OCI-M2 (cell line): ENCODE measurements at regions not wholly inside any gene's neighbourhood (a gene's known extent, or its start where the extent isn't known, plus 50 kb on each side); places are given as distances from the start of the nearest gene placed in this dataset.

ENCODE experiments used
- DNase-seq: peaks from one replicate; lab custom pipeline; 2025; ENCODE audit not compliant: unreplicated experiment; lab: John Stamatoyannopoulos, UW

DNA sequence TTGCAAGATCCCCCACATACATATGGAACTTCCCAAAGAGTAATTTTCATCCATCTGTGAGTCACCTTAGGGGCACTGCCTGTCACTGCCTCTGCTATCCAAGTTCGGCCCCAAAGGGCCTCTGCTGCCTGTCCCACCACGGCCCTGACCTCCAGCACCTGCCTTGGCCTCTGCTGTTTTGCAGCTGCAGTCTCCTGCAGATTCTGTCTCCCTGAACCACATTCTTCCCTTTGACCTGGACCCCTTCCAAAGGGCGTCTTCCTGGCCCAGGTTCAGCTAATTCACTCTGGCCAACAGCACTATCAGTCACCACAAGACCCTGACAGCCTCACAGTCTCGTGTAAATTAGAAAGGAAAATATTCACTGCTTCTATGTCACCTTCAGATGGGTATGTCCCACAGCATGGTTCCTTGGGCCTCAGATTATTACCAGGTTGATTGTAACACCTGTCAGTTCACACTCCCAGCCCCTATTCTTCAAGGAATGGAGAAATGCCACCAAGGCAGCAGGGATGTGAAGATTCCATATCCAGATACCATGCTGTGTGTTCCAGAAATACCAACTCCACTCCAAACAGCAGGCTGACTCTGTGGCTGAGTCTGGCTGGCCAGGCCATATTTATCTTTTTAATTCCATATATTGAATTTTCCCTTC lies 479.3 kb downstream of the ARHGEF28 start:
- DNase-seq, result no peak

DNA sequence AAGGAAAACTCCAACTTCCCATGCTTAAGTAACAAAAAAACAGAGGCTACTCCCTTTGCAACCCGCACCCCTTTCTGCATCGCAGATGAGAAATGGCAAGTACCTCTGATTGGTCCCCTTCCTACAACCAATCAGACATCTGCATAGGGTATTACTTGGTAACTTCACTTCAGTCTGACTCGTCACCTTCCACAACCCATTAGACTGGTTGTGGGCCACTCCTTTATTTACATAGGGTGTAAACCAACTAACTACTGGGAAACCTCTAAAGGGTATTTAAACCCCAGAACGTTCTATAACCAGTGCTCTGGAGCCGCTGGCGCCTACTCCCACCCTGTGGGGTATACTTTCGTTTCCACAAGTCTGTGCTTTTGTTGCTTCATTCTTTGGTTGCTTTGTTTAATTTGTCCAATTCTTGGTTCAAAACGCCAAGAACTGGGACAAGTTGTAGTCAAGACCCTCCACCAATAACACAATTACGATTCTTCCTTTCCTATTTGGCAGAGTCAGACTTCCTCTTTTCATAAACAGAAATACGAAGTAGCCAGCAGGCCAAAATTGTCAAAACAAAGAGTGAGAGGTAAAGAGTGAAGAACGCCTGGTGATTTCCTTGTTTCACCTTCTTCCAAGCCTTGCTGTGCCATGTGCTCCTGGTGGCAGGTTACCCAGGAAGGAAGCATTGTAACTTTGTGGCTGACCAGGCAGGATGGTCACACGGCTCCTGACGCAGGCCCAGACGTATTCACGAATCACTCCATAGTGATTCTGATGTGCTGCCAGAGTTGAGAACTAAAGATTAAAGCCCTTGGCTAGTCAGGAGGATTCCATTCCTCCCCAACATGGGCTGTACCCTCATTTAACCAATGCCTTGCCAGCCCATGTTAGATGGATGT lies 477.4 kb downstream of the ARHGEF28 start:
- DNase-seq, result no peak

DNA sequence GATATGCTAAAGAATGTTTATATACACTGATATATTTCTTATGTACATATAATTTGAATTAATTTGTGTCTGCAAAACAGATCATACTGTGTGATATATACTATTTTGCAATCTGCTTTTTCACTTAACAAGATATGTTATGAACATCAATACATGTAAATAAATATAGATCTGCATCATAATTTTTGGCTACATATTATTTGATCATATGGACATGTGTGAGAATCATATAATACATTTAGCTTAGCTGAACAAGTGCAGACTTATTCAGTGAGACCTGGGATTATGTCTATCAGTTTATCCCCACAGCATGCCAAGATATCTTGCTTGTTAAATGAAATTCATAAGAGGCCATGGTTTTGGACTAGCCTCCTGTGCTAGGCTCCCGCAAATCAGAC lies 474.3 kb downstream of the ARHGEF28 start:
- no peak for DNase-seq

DNA sequence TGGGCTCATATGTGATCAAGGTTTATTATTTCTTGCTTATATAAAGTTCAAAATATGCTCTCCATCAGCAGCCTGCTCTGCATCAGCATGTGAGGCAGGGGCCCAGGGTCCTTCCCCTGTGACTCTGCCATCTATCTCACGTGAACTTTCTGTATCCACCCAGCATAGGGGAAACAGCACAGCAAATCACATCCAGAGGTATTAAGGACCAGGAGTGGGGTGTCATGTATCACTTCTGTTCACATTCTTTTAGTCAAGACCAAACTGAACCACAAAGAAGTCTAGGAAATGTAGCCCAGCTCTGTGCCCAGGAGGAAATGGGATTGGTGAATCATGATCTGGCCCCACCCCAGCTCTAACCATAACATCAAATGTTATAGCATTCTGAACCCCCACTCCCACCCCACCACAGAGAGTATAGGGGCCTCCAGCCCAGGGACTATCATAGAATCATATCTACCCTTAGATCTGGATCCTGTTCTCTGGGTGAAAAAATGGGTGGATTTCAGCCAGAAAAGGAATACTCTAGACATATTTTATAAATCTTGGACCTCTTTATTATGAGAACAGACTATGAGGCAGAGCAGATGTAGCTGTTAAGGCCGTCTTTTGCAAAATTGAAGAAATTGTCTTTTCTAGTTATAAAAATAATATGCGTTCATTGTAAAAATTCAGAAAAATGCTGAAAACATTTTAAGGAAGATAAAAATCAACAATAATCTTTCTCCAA lies 473.7 kb downstream of the ARHGEF28 start:
- DNase-seq, result no peak

DNA sequence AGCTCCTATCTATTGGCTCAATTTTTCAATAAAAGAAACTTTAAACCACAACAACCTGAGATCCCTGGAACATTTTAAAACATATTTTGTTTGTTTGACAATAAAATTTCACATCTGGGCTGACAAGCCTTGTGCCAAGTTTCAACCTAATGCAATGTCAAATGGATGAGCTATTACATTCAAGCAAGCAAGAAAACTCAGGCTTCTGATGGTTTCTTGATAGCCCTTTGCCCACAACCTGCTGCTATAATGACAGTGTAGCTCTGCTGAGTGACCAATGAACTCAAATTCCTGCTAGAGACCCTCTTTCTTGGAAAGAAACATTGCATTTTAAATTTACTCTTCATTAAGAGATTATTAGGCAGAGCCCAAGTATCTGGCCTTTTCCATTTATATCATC lies 472.9 kb downstream of the ARHGEF28 start:
- no peak for DNase-seq

DNA sequence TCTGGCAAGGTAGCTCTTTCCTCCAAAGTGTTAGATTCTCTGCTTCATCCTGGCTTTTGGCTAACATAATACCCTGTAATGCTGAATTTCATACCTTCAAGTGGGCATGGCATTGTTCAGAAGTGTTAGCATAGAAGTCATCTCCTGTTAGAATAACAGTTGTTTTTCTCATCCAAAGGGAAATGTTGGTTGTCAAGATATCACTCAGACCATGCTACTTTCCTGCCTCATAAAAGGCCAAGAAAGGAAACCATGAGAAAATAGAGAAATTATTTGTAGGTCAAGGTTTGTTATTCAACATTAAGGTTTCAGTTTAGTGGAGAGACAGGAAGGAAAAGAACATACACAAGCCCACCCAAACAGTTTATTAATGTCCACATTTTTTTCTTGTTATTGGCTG lies 472.5 kb downstream of the ARHGEF28 start:
- DNase-seq, result no peak

DNA sequence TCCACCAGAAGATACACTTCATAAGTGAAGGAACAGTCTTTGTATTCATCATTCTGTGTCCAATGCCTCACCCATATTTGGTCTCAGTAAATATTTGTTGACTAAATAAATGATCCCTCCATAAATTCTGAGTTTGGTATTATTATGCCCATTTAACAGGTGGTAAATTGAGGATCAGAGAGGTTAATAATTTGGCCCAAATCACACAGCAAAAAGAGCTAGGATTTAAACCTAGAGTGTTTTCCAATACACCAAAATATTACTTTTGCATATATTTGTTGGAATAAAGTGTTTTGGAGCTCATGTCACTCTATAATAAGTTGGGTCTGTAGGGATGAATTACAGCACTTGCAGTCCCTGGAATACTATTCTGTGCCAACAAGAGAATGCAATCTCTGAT lies 470.3 kb downstream of the ARHGEF28 start:
- DNase-seq, result no peak

DNA sequence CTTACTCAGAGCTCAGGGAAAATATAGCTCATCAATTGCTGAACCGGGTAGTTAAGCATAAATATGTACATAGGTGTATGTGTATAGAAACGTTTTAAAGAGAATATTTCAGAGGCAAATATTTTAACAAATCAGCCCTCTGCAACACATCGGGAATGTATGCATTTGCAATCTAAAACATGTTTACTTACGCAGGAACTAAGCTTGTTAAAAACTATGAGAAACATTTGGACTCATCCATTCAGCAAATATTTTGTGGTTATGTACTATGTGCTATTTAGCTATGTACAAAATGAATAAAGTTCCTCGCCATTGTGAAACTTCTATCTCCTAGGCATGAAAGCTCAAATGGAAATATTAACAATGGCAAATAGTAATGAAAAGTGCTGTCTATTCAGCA lies 469.9 kb downstream of the ARHGEF28 start:
- DNase-seq, result no peak

DNA sequence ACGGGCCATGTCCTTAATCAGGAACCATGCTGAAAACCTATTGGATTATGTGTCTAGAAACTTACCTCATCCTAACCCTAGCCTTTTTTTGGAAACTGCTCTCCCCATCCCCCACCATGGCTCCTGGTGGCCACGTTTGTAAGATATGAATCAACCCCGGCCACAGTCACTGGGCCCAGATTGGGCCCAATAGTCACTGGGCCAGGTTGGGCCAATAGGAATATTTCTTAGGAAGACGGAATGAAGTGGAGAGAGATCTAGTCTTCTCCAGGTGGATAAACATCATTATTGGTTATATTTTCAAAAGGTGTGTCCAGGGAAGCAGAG lies 468.7 kb downstream of the ARHGEF28 start:
- no peak for DNase-seq

DNA sequence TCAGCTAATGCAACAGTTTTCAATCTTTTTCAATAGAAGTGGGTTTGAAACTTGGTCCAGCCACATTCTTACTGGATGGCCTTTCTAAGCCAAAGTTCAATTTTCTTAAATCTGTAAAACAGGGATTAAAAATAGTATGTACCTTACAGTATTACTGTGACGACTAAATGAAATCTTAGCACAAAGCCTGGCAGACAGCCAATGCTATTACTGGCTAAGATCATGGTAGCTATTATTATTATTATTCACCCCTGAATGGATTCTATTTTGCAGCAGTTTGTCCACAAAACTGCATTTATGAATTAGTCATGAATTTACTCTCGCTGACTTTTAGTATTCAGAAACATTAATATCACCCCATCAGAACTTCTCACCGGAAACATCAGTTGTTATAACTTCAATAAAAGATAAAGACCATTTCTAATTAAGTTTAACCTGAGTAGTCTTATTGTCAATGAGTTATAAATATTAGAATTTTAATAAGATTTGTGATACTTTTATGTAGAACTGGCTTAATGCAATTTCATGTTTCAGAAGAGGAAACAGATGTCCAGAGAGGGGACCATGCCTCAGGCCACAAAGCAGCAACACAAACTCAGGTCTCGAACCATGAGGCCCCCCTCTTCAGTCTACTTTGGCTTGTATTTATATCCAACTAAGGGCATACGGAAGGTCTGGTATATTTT lies 468.2 kb downstream of the ARHGEF28 start:
- DNase-seq, result no peak

DNA sequence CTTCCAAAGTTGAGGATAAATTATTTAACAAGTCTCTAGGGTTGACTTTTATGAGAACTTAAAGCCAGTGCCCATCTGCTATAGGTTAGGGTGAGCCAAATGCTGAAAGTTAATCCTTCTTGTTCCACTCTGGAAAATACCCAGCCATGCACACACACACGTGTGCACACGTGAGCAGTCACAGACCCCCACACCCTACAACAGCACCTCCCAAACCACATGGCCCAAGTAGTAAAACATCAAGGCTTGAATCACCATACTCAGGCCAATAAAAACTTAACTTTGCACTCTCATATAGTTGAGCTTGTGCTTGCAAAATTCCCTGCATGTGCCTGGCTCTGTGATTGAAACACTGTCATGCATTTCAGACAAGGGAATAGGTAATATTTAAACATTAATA lies 467.6 kb downstream of the ARHGEF28 start:
- DNase-seq, result no peak

DNA sequence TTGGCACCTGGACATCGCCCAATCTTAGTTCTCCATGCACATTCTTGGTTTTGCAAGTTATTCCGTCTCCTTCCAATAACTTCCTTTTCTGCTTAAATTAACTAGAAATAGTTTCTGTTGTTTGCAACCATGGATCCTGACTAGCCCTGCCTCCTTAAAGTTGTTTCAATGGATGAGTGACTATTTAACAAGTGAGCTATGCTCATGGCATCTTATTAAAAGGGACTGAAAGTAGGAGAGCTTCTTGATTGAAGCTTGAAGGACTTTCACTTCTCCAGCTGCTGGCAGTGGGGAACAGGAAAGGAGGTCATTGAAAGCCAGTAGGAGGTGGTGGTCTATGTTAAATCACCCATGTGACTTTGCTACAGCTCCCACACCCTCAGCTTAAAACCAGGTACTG lies 466.8 kb downstream of the ARHGEF28 start:
- DNase-seq, result no peak

DNA sequence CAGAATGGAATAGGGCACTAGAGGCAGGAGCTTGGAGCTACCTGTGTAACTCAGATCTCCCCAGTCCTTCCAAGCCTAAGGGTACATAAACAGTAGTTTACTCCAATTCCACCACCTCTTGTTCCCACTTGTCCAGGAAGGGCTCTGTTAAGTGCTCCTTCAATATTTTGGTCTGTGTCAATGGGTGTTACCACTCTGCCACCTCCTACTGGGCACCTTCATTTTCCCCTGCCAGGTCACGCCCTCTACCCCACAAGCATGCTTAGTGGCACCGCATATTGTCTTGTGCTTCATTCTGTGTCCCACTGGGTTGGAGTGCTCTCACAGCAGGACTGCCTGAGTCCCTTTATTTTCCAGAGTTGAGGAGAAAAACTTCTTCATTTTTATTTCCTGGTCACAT lies 459.8 kb downstream of the ARHGEF28 start:
- DNase-seq, result no peak

DNA sequence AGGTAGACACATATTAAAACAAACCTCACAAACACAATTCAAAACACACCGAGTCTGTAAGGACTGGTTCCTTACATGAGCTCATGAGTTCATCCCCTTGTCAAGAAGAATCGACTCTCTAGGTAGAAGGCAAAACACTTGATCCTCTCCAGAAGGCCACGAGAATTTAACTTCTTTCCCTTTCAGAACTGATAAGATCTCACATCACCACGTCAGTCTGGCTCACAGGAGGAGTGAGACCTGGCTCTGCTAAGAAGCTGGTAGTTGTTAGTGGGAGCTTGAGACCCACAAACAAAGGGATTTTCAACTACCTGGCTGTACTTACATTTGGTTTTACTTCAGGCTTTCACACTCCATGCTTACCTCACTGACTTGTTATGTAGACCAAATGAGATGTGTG lies 459.2 kb downstream of the ARHGEF28 start:
- DNase-seq, result no peak

DNA sequence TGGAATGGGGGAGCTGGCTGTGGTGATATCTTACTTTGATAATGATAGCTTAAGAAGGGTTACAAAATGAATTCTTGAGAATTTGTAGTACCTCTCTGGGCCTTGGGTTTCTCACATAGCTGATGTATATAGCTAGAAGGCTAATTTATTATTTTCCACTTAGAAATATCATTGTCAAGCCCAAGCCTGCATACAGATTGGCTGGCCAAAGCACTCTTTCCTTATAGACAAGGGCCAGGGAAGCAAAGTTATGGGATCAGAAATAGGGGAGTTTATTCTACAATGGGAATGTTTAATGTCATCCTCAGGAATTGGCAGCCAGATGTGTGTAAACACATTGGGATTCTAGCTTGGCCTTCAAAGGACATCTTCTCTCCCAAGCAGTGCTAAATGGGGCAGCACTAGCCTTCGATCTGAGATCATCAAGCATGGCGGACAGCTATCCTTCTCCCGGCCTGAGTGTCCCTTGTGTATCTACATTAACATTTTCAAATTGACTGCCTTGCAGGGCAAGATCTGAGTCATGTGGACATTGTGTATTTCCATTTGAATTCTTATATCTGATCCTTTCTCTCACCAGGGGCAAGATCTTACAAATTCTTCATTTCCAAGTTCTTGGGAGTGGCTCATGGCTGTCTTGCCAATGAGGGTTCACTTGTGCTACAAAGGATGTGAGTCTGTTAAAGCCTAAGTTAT lies 457.2 kb downstream of the ARHGEF28 start:
- DNase-seq, result no peak

DNA sequence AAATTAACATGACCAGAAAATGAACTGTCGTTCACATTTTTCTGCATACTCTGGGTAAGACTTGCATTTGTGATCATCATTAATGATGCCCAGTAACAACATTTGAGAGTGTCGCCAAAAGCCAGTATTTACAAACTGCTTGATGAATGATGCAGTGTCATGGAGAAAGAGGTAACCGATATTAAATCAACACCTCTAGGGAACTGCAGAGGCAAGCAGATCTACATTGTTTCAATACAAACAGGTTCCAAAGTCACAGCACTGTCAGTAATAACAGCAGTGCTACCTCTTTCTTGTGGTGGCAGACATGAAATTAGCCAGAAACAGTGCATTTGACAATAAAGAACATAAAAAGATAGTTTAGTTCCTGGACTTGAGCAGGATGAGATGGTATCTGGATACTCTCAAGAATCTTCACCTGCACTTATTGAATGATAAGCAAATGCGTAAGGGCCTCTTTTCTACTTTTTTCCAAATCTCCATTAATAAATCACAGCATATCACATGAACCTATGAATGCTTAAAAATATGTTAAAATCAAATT lies 456.6 kb downstream of the ARHGEF28 start:
- DNase-seq, result no peak

DNA sequence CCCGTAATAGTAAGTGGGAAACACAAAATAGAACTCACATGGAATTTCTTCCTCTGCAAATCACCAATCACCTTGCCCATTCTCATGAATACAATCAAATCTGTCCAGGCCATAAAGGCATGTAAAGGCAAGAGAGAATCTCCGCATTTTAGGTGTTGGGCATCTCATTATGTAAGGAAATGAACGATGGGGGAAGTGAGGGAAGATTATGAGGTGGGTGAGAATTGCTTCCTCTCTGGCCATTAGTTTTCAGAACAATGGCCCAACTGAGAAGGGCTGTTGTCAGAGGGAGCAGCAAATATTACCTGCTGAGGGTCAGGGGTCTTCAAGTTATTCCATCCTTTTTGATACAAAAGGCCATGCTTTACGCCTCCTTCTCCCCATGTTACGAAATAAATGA lies 455.1 kb downstream of the ARHGEF28 start:
- no peak for DNase-seq

DNA sequence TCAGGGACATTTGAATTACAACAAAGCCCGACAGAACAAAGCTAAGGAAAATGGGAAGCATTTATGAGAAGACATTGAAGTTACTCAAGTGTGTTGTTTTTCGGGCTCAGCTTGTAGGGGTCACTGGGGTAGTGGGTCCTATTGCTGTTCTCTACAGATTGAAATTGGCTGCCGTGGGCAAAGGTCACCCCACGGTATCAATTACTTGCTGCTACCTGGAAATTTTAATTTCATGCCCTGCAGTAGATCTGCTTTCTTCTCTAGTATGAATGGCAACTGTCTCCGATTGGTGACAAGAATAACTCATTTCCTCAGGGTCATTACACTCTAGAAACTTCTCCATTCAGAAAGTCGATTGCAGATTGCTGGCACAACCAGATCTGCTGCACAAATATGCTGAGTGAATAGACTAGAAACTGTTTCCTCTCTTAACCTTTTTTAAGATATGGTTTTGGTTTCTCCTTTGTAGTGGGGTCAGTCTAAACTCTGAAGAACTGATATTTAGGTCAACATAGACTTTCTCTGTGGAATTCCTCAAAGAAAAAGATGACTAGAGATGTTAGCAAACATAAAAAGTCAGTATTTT lies 454.1 kb downstream of the ARHGEF28 start:
- no peak for DNase-seq

DNA sequence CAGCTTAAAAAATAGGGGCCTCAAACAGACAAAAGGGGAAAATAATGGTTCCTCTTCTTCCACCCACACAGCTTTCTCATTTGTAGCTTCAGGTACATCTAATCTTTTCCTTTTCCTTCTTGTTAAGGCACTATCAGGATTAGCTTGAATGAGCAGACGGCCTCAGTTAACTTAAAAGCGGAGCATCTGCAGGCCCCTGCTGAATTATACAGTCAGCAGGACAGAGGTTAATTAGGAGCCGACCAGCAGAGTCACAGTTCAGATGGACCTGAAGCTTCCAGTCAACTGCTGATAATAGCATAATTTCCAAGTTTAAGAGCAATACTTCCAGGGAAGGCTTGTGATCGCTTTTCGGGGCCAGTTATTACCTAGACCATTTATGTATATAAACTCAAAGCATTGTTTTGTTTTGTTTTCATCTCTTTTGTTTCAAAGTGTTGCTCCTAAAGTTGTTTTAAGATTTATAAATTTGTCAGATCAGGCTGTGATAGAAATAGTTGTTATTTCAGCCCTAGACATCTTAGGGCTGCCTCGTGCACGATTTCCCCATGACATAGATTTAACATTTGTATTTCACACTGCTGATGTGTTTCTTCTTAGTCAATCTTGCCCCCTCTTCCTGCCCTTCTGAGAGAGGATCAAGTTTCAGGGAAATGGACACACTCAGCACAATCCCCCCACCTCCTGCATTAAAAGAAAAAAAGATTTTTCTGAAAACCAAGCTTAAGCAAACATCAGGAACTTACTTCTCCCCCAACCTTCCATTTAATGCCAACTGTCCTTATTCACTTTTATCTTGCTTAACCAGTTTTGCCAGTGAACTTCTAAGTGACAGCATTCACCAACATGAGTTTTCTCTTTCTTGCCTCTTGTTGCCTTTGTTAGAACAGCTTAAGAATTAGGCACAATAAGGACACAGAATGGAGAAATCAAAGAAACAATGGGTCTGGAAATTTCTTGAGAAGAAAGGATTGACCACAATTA lies 449.8 kb downstream of the ARHGEF28 start:
- DNase-seq, result no peak
